ENCODE measurements at regions not wholly inside any gene's neighbourhood (a gene's known extent, or its start where the extent isn't known, plus 50 kb on each side); places are given as distances from the start of the nearest gene placed in this dataset.

- H3K4me1 ChIP-seq (ENCODE audit: insufficient read depth, low read length), result no peaks in the 10 kb centered on the region
- H3K4me1 Mint-ChIP-seq, result no peaks in the 10 kb centered on the region
- no peaks in the 10 kb centered on the region for H3K79me2 ChIP-seq (ENCODE audit: insufficient read depth, low read length)
- H3K27me3 Mint-ChIP-seq (ENCODE audit: low read depth), result no peaks in the 10 kb centered on the region
- H3K27me3 ChIP-seq (ENCODE audit: insufficient read depth, low read length), result no peaks in the 10 kb centered on the region
- peaks cover 44% of the 10 kb centered on the region for H3K9me3 ChIP-seq (ENCODE audit: control insufficient read depth, low read depth, low read length)
- H3K4me3 Mint-ChIP-seq, result no peak overlapping the region
- no peaks in the 10 kb centered on the region for H3K79me1 ChIP-seq (ENCODE audit: insufficient read depth, low read depth, low read length, poor library complexity, severe bottlenecking)
- H4K20me1 ChIP-seq (ENCODE audit: control insufficient read depth, insufficient read depth, insufficient read length), result no peaks in the 10 kb centered on the region
- no peak overlapping the region for H2BK5ac ChIP-seq (ENCODE audit: insufficient read length, low read length)
- no CpG with 5 or more reads among the region's 14 CpGs for WGBS (ENCODE audit: extremely low coverage, insufficient read length, low lambda C conversion rate)
- H2AFZ ChIP-seq (ENCODE audit: low read length), result no peak overlapping the region
- H4K5ac ChIP-seq (ENCODE audit: insufficient read length, low read depth, low read length), result no peak overlapping the region
- no peak overlapping the region for H4K91ac ChIP-seq (ENCODE audit: insufficient read length, low read depth, low read length)
- H2BK120ac ChIP-seq (ENCODE audit: low read depth, low read length, poor library complexity, severe bottlenecking), result no peak overlapping the region
- no peak overlapping the region for H2BK20ac ChIP-seq (ENCODE audit: low read depth, low read length, poor library complexity, severe bottlenecking)
- H3K23me2 ChIP-seq (ENCODE audit: insufficient read length, low read depth, low read length, poor library complexity, severe bottlenecking), result no peaks in the 10 kb centered on the region
- H2BK15ac ChIP-seq (ENCODE audit: low read depth, low read length), result no peak overlapping the region
- H3K9ac ChIP-seq (ENCODE audit: extremely low read depth, insufficient read length, low read length), result no peak overlapping the region
- H3T11ph ChIP-seq (ENCODE audit: low read length), result no peak overlapping the region
- no peak overlapping the region for H3K4ac ChIP-seq (ENCODE audit: low read depth, low read length)
- no peak for DNase-seq
- no peak overlapping the region for H3K14ac ChIP-seq (ENCODE audit: insufficient read depth, low read length)
- no peak overlapping the region for H3K56ac ChIP-seq (ENCODE audit: insufficient read length, low read depth, low read length)
- no peak overlapping the region for H3K4me2 ChIP-seq (ENCODE audit: insufficient read depth, insufficient read length, low read length)
- H3K36me3 Mint-ChIP-seq (ENCODE audit: insufficient read depth in 1 of 3, low read depth in 3 of 3), result peaks cover 0 to 24% (median 11%) of the 10 kb centered on the region in 3 experiments; a peak in 6 of 7 replicates
- peaks cover 90 to 91% of the 10 kb centered on the region in 2 experiments for H3K9me3 Mint-ChIP-seq
- H4K8ac ChIP-seq (replicated peaks; ENCODE audit: insufficient read length, low read depth, low read length), result no peak overlapping the region
- no peak for TF ChIP-seq CTCF (conservative IDR thresholded peaks at IDR 0.05)
- no peak overlapping the region for H2BK12ac ChIP-seq (ENCODE audit: insufficient read length, low read depth, low read length)
- no peak overlapping the region for H3K27ac ChIP-seq (ENCODE audit: insufficient read length, low read depth, low read length)
- H3K27ac Mint-ChIP-seq, result no peak overlapping the region
- no peak overlapping the region for H3K18ac ChIP-seq (ENCODE audit: insufficient read length, low read depth, low read length)
- no peak overlapping the region for H3K23ac ChIP-seq (ENCODE audit: insufficient read length, low read depth, low read length)
- no peak overlapping the region for H2AK5ac ChIP-seq (ENCODE audit: insufficient read length, low read length)
Measured at GRCh38 chr16:35414139-35414538, 1954.7 kb downstream of the TP53TG3F start.

Data from H9 (cell line).